ENCODE measurements at regions not wholly inside any gene's neighbourhood (a gene's known extent, or its start where the extent isn't known, plus 50 kb on each side); places are given as distances from the start of the nearest gene placed in this dataset.
"Not testable (repeated sequence)": the region's sequence is repeated elsewhere in the genome, so short reads cannot be mapped to it uniquely, and the experiment has no call there.

GRCh38 chr2:38483776-38484501, 106.9 kb upstream of the ATL2 start:
- no peak for DNase-seq

- not testable (repeated sequence) for DNase-seq
Observed at GRCh38 chr2:38482710-38483109, 105.6 kb upstream of the ATL2 start.

- no peak for DNase-seq
Observed at GRCh38 chr2:38480617-38481016, 103.5 kb upstream of the ATL2 start.

- DNase-seq: no peak
Observed at GRCh38 chr2:38477006-38477405, 99.9 kb upstream of the ATL2 start.

GRCh38 chr2:38475567-38475881, 98.5 kb upstream of the ATL2 start:
- no peak for DNase-seq

GRCh38 chr2:38474715-38475566, 97.9 kb upstream of the ATL2 start:
- no peak for DNase-seq

GRCh38 chr2:38474021-38474456, 97.0 kb upstream of the ATL2 start:
- no peak for DNase-seq

- DNase-seq: no peak
Observed at GRCh38 chr2:38473333-38474005, 96.4 kb upstream of the ATL2 start.

- DNase-seq: no peak
Observed at GRCh38 chr2:38470115-38470514, 93.0 kb upstream of the ATL2 start.

- DNase-seq: no peak
Observed at GRCh38 chr2:38467768-38468455, 90.8 kb upstream of the ATL2 start.

- no peak for DNase-seq
Observed at GRCh38 chr2:38466876-38467767, 90.0 kb upstream of the ATL2 start.

GRCh38 chr2:38466409-38466808, 89.3 kb upstream of the ATL2 start:
- DNase-seq: no peak

- DNase-seq: no peak
Observed at GRCh38 chr2:38465789-38466127, 88.7 kb upstream of the ATL2 start.

- DNase-seq: no peak
Observed at GRCh38 chr2:38464971-38465788, 88.1 kb upstream of the ATL2 start.

GRCh38 chr2:38463752-38464151, 86.7 kb upstream of the ATL2 start:
- DNase-seq: no peak

GRCh38 chr2:38462121-38462661, 85.1 kb upstream of the ATL2 start:
- no peak for DNase-seq

- DNase-seq: no peak
Observed at GRCh38 chr2:38461470-38461869, 84.4 kb upstream of the ATL2 start.

GRCh38 chr2:38460313-38460712, 83.2 kb upstream of the ATL2 start:
- no peak for DNase-seq

GRCh38 chr2:38454081-38454480, 77.0 kb upstream of the ATL2 start:
- no peak for DNase-seq

- DNase-seq: not testable (repeated sequence)
Observed at GRCh38 chr2:38451778-38452177, 74.7 kb upstream of the ATL2 start.

GRCh38 chr2:38450509-38450908, 73.4 kb upstream of the ATL2 start:
- no peak for DNase-seq

Measured in NCI-H510A treated with DMSO at 0.1 percent for 48 hours (cell line).